ENCODE measurements at regions not wholly inside any gene's neighbourhood (a gene's known extent, or its start where the extent isn't known, plus 50 kb on each side); places are given as distances from the start of the nearest gene placed in this dataset.

DNA sequence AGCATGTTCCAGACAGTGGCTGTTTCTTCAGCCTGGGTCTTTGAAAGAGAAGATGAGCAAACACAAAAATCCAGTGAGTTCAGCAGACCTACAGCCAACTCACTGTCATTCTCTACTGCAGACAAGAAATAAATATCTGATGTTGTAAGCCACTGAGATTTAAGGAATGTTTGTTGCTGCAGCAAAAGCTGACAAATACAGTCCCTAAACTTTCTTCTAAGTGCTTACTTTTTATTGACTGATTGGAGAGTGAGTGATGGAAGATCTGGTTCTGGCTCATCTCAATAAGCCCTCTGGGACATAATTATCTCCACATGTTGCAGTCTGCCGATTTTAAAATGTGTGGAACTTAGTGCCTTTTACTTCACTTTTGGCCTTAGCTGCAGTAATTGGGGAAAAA is 69.9 kb upstream of the LMNB1 start:
- Mint-ChIP-seq H3K36me3 (ENCODE audit: low read depth) (no peaks in the 10 kb centered on the region; the same call in 1 of the 2 replicates), H3K4me1 (ENCODE audit: low read depth) (no peaks in the 10 kb centered on the region; the same call in 1 of the 2 replicates), H3K9me3 (peaks cover 5% of the 10 kb centered on the region; the same call in 1 of the 2 replicates), H3K27ac (no peak overlapping the region), H3K27me3 (ENCODE audit: insufficient read depth) (peaks cover 3% of the 10 kb centered on the region), H3K4me3 (no peak overlapping the region)
- DNase-seq, result no peak
- no peak for TF ChIP-seq CTCF (IDR thresholded peaks at IDR 0.05)

- DNase-seq, result no peak
- TF ChIP-seq CTCF (IDR thresholded peaks at IDR 0.05), result no peak
- Mint-ChIP-seq H3K27me3 (ENCODE audit: insufficient read depth) (peaks cover 3% of the 10 kb centered on the region; the same call in 1 of the 2 replicates), H3K36me3 (ENCODE audit: low read depth) (no peaks in the 10 kb centered on the region), H3K4me1 (ENCODE audit: low read depth) (peaks cover 12% of the 10 kb centered on the region; the same call in 1 of the 2 replicates), H3K9me3 (no peaks in the 10 kb centered on the region), H3K4me3 (no peak overlapping the region), H3K27ac (no peak overlapping the region)
Observed at GRCh38 chr5:126715765-126716164, 61.2 kb upstream of the LMNB1 start.

GRCh38 chr5:126716861-126717260 is 60.1 kb upstream of the LMNB1 start:
- TF ChIP-seq CTCF (IDR thresholded peaks at IDR 0.05), result no peak
- Mint-ChIP-seq H3K4me1 (ENCODE audit: low read depth) (peaks cover 12% of the 10 kb centered on the region; the same call in 1 of the 2 replicates), H3K4me3 (no peak overlapping the region; the same call in 1 of the 2 replicates), H3K9me3 (no peaks in the 10 kb centered on the region), H3K27me3 (ENCODE audit: insufficient read depth) (peaks cover 3% of the 10 kb centered on the region; the same call in 1 of the 2 replicates), H3K27ac (no peak overlapping the region), H3K36me3 (ENCODE audit: low read depth) (no peaks in the 10 kb centered on the region)
- no peak for DNase-seq

DNA sequence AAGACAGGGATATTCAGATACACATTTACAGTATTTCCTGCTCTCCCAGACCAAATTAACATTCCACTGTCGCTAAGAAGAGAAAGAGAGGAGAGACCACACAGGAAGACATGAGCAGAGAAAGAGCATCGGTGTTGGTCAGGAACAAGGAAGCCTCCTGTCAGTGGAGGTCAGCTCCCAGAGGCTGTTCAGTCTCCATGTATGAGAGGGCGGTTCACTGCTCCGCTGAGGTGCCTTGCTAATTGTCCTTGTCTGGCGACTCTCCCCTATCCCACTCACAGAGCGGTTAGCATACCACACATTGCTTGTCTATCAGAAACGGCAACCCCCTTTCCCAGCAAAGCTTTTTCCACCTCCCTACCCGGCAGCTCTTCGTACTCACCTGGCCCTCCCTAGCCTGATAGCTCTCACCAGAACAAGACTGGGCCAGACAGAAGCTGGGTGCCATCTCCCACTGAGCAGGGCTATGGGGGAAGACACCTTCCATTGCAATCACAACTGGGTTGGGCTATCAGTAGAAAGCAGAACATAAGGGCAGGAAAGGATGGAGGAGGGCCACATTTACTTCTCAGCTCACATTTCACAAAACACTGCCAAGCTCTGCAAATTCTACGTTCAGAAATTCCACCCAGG is 58.6 kb upstream of the LMNB1 start:
- H3K4me1 Mint-ChIP-seq (ENCODE audit: low read depth), result peaks cover 12% of the 10 kb centered on the region; the same call in 1 of the 2 replicates
- no peak overlapping the region for H3K4me3 Mint-ChIP-seq
- no peak for DNase-seq
- H3K36me3 Mint-ChIP-seq (ENCODE audit: low read depth), result no peaks in the 10 kb centered on the region
- peaks cover 6% of the 10 kb centered on the region for H3K27me3 Mint-ChIP-seq (ENCODE audit: insufficient read depth)
- TF ChIP-seq CTCF (IDR thresholded peaks at IDR 0.05), result no peak
- H3K9me3 Mint-ChIP-seq, result no peaks in the 10 kb centered on the region
- H3K27ac Mint-ChIP-seq, result no peak overlapping the region

DNA sequence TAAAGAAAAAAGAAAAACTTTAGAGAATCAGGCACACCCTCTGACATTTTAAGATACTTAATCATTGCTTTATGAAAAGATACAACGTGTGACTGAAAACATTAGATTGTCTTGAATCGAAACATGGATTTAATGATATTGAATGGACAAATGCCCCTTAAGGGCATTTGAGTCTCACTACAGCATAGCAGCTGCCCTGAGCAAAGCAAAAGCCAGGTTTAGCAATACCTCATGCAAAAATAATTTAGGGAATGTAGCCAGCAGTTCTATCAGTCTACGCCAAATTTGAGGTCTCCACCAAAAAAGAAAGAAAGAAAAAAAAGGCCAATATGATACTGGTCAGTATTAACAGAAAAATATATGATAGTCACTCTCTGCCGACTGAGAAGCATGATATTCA is 56.6 kb upstream of the LMNB1 start:
- H3K9me3 Mint-ChIP-seq, result no peaks in the 10 kb centered on the region
- TF ChIP-seq CTCF (IDR thresholded peaks at IDR 0.05), result no peak
- H3K4me1 Mint-ChIP-seq (ENCODE audit: low read depth), result peaks cover 12% of the 10 kb centered on the region; the same call in 1 of the 2 replicates
- peaks cover 10% of the 10 kb centered on the region for H3K27me3 Mint-ChIP-seq (ENCODE audit: insufficient read depth)
- no peaks in the 10 kb centered on the region for H3K36me3 Mint-ChIP-seq (ENCODE audit: low read depth)
- H3K4me3 Mint-ChIP-seq, result no peak overlapping the region
- no peak overlapping the region for H3K27ac Mint-ChIP-seq
- no peak for DNase-seq
